ENCODE measurements at regions not wholly inside any gene's neighbourhood (a gene's known extent, or its start where the extent isn't known, plus 50 kb on each side); places are given as distances from the start of the nearest gene placed in this dataset.

- TF ChIP-seq POLR2A (IDR thresholded peaks at IDR 0.05), result no peak
- TF ChIP-seq CTCF (IDR thresholded peaks at IDR 0.05), result no peak
These were observed 989.5 kb downstream of the TUSC7 start for GRCh38 chr3:117699058-117699457.

Data from adrenal gland (tissue), 5 donors.